Medulla oblongata (tissue), 1 donor: ENCODE measurements at regions not wholly inside any gene's neighbourhood (a gene's known extent, or its start where the extent isn't known, plus 50 kb on each side); places are given as distances from the start of the nearest gene placed in this dataset.

Experiments used
- DNase-seq: peaks from one replicate; pipeline ENCODE4 v3.0.0-alpha.2; 2015; ENCODE audit errors: extremely low spot score

DNA sequence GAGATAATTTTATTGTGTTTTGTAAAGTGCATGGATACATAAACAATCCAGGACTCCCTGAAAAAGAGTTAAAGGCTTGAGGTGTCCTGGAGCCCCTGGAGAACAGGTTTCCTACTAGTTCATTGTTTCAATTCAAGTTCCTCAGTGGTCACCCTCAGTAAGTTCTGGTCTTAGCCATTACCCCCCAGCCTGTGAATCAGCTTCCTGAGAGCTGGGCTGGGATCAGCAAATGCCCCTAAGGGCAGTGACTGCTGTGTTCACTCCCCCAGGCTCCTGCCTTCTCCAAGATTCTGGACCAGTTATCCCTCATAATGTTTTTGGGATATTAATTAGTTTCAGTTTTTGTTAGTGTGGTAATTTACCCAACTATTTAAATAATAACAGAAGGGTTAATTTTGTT is 151.6 kb upstream of the PRSS58 start:
- no peak for DNase-seq

DNA sequence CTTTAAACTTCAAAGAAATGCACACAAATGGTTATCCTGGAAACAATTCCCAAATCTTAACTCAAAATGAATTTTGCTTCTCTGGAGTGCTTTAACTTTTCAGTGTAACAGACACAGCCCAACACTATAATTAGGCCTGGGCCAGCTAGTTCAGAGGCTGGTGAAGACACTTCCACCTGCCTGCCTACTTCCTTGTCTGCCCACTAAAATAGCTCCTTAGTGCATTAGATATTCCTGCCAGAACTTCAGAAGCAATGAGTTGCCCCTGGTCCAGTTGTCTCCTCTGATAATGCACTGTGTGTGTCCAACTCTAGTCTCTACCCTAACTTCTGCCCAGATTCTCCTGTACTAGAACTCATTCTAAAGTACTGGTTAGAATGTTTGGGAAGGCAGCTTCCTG is 150.9 kb upstream of the PRSS58 start:
- DNase-seq: no peak

DNA sequence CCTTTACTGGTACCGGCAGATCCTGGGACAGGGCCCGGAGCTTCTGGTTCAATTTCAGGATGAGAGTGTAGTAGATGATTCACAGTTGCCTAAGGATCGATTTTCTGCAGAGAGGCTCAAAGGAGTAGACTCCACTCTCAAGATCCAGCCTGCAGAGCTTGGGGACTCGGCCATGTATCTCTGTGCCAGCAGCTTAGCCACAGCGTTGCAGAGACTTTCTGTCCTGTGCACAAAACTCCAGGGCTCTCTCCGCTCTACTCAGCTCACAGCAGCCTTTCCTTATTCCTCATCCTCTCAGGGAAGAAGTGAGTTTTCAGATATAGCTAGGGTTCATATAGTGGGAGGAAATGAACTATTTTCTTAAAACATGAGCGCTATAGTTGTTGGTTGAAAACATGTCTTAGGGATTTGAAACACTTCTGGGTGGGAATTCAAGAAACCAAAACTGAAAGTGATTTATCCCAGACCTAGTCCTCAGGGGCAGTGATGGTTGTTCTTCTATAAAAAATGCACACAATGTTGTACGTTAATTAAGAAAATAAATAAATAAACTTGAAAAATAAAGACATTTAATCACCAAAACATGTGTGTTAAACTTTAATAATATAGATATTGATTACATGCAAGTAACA is 150.2 kb upstream of the PRSS58 start:
- DNase-seq: no peak

DNA sequence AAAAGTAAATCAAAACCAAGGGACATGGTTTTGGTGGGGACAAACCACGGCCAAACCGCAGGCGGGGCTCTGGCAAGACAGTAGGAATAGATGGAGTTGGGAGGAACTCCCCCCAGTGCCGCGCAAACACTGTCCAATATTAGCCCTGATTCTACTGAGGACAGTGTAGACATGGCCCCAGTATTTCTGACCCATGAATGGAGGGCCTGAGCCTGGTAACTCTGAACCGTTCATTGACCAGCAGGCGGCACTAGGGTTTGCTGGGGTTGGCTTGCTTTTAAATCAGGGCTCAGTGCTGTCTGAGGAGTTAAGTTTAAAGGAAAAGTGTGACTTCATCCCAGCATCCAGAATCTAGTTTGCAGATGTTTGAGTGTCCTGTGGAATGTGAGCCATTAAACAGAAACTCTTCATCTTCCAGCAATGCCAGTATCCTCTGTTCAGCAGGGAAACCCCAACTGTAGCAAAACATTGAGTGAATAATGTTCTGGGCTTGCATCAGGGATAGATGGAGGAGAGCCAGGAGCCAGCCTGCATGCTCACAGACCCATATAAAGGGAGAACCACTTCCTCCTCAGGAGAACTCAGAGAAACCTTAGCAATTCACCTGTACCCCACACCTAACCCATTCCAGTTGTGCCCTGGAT is 147.4 kb upstream of the PRSS58 start:
- DNase-seq: no peak

DNA sequence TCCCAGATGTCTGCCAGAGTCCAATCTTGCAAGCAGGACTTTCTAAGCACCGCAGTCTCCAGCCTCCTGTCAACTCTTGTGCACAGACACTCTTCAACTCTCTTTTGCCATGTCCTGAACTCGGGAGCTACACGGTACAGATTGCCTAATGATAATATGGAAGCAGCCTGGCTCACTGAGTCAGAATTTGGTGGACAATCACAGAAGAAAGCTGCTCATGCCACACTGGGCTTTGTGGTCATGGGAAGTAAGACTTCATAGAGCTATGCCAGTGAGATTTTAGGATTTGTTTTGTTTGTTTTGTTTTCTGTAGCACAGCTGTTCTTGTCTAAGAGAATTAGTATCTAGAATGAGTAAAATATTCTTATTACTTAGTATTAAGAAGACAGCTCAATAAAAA is 144.1 kb upstream of the PRSS58 start:
- no peak for DNase-seq

DNA sequence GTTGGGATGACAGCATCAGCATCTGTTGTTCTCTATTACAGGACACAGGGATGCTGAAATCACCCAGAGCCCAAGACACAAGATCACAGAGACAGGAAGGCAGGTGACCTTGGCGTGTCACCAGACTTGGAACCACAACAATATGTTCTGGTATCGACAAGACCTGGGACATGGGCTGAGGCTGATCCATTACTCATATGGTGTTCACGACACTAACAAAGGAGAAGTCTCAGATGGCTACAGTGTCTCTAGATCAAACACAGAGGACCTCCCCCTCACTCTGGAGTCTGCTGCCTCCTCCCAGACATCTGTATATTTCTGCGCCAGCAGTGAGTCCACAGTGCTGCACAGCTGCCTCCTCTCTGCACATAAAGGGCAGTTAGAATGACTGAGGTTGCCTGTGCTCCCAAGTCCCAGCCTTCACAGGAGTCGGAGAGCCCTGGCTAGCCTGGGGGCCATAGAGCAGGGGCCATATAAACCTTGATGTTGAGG is 142.2 kb upstream of the PRSS58 start:
- no peak for DNase-seq

DNA sequence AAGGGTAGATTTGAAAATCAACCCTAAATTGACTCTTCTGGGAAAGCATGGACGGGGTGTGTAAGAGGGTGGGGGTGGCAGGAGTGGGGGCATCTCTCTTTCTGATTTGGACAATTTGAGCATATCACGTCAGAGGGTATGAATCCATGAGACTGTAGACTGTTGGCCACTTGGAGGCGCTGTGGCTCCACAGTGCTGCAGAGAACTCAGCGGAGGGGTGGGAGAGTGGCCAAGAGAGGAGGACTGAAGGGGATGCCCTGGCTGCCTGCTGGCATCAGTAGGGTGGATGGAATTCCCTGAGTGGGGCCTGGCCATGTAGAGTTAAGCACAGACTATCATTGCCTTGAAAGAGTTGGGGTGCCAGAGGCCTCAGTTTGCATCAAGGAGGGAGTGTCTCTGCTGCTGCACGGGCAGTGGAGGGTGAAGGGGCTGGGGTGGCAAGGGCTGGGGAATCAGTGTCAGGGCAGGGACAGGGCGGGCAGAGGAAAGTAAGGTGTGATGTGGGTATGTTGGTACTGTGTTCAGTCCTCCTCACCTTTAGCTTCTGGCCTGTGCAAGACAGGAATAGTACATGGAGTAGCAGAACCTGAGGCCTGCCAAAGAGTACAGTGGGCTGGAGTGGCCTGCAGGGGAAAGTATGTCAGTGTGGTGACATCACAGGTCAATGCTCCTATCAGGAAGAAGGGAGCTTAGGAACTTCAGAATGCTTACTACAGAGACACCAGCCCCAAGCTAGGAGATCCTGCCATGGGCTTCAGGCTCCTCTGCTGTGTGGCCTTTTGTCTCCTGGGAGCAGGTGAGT is 133.5 kb upstream of the PRSS58 start:
- peak; percentile 26 for DNase-seq

DNA sequence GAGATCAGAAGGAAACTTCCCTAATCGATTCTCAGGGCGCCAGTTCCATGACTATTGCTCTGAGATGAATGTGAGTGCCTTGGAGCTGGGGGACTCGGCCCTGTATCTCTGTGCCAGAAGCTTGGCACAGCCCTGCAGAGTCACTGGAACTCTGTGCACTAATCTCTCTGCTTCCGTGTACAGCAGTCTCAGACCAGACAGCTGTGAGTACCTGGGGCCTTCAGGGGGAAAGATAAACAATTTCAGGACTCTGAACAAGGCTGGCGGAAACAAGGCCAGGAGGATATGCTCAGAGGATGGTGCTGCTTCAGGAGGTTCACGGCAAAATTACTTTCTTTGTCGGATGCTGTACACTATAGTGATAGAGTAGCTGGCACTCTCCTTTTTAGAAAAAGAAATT is 131.7 kb upstream of the PRSS58 start:
- DNase-seq: no peak

DNA sequence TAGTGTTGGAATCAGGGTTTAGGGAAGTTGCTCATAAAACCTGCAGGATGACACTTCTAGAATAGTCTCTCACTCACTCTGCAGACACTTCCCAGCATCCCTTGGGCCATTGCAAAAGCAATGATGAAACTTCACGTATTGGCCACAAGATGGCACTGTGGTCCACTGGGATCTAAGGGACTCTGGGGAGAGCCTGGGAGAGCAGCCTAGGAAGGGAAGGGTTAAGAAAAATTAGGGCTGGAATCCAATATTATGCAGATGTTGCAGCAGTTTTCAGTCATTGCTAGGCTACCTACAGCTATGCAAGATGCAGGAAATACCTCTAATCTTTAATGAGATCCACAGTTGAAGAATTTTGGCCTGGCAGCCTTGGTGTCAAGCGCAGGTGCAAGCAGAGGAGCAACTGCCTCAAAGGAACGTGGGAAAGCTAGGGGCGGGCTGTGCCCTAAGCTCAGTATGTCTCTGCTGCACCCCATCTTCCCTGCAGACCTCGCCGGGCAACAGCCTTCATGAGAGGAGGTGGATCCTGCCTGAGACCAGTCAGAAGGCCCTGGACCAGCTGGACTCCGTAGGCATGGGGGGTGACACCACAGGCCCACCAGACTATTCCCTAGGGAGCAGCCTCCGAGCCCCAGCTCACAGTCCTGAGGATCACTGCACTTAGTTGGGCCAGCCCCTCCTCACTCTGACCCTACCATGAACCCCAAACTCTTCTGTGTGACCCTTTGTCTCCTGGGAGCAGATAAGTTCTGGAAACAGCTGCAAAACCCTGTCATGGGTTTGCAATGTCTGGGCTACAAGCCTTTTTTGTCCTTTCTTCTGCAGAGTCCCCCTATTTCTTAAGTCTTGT is 127.9 kb upstream of the PRSS58 start:
- DNase-seq: peak; percentile 82

DNA sequence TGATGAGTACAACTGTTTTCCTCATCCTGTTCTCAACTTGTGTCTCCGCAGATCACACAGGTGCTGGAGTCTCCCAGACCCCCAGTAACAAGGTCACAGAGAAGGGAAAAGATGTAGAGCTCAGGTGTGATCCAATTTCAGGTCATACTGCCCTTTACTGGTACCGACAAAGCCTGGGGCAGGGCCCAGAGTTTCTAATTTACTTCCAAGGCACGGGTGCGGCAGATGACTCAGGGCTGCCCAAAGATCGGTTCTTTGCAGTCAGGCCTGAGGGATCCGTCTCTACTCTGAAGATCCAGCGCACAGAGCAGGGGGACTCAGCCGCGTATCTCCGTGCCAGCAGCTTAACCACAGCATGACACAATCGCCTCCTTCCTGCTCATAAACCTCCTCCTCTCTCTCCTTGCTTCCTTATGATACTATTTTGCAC is 126.7 kb upstream of the PRSS58 start:
- DNase-seq: peak; percentile 12

DNA sequence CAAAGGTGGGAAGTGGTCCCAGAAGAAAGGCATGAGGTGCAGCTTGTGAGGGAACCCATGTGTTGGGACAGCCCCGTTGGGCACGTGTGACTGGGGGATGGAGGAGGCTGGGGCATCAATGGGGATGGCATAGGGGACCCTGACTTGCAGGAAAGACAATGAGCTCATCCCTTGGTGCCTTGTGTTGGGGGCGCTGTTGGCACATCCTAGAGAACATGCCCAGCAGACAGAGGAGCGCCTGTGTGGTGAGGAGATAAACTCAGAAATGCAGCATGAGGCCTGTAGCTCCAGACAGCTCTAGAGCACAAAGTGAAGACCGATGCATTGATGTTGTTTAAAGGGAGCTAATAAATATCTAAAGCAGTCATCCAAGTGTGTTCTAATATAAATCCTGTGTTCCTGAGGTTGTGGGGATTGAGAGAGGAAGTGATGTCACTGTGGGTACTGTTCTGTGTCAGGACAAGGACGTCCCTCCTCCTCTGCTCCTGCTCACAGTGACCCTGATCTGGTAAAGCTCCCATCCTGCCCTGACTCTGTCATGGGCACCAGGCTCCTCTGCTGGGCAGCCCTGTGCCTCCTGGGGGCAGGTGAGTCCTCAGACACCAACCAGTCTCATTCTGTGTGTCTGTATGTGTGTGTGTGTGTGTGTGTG is 126.1 kb upstream of the PRSS58 start:
- no peak for DNase-seq

DNA sequence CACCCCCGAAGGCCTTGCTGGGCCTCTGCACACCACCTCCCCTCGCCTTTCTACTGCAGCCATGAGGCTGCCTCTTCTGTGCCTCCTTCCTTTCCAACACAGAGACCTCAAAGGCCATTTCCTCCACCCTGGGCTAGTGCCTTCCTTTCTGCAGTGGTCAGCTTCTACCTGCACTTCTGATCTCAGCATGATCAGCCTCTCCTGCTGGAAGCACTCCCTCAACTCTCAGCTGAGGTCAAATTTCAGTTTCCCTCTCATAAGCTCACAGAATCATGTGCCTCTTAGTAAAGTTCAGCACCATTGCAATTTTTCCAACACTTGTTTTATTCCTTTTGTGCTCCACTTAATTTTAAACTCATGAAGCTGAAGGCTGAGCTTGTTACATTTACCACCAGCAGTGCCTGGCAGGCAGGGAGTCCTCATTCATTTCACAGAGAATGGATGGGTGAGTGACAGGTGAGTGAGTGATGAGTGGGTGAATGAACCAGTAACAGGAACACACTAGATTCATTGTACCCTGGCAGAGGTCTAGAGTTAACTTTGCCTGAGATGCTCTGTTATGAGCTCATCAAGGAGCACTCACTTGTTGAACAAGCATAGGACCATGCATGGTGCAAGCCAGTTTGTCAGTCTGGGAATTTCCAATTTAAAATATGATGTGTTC is 124.0 kb upstream of the PRSS58 start:
- no peak for DNase-seq

DNA sequence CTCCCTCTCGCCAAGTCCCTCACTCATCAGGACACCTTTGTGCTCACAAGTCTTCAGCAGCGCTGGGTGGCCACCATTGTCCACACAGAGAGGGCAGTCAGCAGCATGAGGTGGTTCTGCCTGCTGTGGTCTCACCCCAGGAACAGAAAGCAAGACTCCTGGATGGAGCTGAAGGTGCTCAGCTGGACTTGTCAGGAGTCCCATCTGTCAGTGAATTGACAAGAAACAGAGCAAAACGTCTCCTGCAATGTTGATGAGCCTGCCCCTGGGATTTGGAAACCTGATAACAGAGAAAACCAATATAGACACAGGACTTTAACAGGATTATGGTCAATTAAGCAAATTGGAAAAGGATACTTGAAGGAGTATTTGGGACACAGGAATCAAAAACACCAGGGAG is 122.2 kb upstream of the PRSS58 start:
- no peak for DNase-seq

DNA sequence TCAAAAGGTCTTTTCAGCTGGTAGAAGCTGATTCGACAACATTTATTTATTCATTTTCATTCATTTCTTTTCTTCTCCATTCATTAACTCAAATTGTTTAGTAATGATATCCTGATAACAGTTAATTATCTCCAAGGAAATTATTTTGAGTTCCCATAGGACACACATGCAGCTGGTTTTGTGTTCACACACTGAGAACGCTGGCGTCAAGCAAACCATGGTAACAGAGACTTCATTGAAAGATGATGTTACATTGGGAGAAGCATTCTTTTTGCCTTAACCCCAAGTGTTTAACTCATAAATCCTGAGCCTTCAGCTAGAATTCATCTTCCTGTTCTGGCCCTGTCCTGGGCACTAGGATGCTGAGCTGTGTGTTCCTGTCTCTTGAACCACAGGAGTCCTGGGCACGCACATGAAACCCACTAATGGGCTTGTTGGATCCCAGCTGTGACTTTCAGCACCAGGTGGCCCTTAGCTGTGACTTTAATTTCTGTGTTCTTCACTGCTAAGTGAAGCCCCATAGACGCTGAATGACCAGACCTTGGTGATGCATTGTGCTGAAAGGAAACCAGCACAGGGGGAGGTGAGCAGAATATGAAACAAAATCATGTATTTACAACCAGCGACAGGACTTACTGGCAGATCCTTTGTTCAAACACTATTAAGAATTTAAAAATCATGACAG is 121.5 kb upstream of the PRSS58 start:
- DNase-seq: no peak

DNA sequence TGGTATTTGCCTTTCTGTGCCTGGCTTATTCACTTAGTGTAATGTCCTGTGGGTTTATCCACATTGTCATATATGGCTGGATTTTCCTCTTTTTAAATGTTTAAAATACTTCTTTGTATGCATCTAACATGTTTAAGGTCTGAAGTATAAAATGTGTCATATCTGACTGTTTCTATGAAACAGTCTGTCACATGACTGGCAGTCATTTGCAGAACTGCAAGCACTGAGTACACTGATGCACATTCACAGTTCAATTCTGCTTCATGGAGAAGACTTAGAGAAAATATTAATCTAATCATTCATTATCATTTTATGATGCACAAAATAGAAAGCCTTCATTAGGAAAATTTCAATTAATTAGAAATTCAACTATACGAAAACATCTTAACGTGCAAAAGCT is 119.7 kb upstream of the PRSS58 start:
- no peak for DNase-seq

DNA sequence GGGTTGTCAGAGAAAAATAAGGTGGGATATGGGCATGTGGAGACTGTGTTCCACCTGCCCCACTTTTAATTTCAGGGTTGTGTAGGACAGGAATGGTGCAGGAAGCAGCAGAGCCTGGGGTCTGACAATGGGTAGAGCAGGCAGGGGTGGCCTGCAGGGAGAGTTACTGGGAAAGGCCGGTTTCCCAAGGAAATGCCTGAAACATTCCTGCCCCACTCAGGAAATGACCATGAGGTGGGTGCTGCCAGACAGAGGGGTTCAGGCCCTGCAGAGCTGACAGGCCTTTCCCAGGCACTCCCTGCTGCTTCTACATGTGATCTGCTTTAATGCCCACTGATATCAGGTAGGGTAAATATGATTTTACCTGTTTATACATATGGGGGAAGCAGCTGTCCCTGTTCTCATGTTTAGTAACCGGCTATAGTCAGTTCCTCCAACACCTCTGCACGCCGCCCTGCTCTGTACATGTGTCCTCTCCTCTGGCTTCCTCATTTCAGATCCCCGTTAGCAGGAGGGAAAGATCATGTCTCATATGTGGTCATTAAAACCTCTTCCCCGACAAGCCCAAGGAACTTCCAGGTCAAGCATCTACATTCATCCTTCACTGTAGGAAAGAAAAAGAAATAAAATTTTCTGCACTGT is 118.6 kb upstream of the PRSS58 start:
- DNase-seq: no peak

DNA sequence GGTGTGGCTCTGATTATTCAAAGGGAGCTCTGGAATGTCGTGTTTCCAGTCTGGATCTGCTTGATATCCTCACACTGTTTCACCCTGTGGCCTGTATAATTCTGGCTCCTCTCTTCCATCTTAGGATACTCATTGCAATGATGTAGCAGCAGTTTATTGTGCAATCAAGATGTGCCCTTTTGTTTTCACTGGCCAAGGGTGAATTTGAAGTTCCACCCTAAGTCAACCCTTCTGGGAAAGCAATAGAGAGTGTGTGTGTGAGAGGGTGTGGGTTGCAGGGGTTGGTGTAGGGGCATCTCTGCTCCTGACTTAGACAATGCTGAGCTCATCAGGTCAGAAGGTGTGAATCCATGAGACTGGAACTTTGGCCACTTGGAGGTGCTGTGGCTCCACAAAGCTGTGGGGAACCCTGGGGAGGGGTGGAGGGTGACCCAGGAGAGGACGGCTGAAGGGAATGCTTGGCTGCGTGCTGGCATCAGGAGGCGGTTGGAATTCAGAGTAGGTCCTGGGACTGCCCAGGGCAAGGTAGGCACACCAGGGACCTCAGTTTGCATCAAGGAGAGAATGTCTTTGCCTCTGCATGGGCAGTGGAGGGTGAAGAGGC is 118.0 kb upstream of the PRSS58 start:
- no peak for DNase-seq

DNA sequence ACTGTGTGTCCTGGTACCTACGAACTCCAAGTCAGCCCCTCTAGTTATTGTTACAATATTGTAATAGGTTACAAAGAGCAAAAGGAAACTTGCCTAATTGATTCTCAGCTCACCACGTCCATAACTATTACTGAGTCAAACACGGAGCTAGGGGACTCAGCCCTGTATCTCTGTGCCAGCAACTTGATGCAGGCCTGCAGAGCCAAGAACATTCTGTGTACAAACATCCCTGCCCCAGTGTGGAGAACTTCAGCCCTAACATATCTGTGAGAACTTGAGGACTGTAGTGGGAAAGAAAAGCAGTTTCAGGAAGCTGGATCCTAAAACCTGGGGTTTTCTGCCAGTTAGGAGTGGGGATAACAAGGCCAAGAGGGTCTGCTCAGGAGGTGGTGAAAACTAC is 114.9 kb upstream of the PRSS58 start:
- DNase-seq: no peak
